HG03342 (cell line): ENCODE measurements at regions not wholly inside any gene's neighbourhood (a gene's known extent, or its start where the extent isn't known, plus 50 kb on each side); places are given as distances from the start of the nearest gene placed in this dataset.
"Not testable (repeated sequence)": the region's sequence is repeated elsewhere in the genome, so short reads cannot be mapped to it uniquely, and the experiment has no call there.

Experiments
- ATAC-seq: cut with Tn5 transposase; IDR thresholded peaks from one replicate; pipeline ENCODE4 v1.9.1; 2021; ENCODE audit warnings: mild to moderate bottlenecking, moderate library complexity; ENCODE audit not compliant: unreplicated experiment

- ATAC-seq: no peak
Measured at GRCh38 chr1:234835239-234835638, 225.3 kb upstream of the IRF2BP2 start.

GRCh38 chr1:234833646-234834045, 223.7 kb upstream of the IRF2BP2 start:
- no peak for ATAC-seq

- ATAC-seq: no peak
Measured at GRCh38 chr1:234833118-234833517, 223.1 kb upstream of the IRF2BP2 start.

- no peak for ATAC-seq
Measured at GRCh38 chr1:234827656-234828055, 217.7 kb upstream of the IRF2BP2 start.

GRCh38 chr1:234827181-234827580, 217.2 kb upstream of the IRF2BP2 start:
- no peak for ATAC-seq

- ATAC-seq: no peak
Measured at GRCh38 chr1:234826352-234826751, 216.4 kb upstream of the IRF2BP2 start.

- no peak for ATAC-seq
Measured at GRCh38 chr1:234825498-234826165, 215.7 kb upstream of the IRF2BP2 start.

GRCh38 chr1:234824836-234825235, 214.9 kb upstream of the IRF2BP2 start:
- not testable (repeated sequence) for ATAC-seq

GRCh38 chr1:234823191-234824176, 213.5 kb upstream of the IRF2BP2 start:
- no peak for ATAC-seq

GRCh38 chr1:234821840-234822239, 211.9 kb upstream of the IRF2BP2 start:
- ATAC-seq: no peak

- ATAC-seq: no peak
Measured at GRCh38 chr1:234820597-234820996, 210.6 kb upstream of the IRF2BP2 start.

- ATAC-seq: not testable (repeated sequence)
Measured at GRCh38 chr1:234819845-234820244, 209.9 kb upstream of the IRF2BP2 start.

- ATAC-seq: not testable (repeated sequence)
Measured at GRCh38 chr1:234818040-234818387, 208.0 kb upstream of the IRF2BP2 start.

GRCh38 chr1:234817313-234818039, 207.5 kb upstream of the IRF2BP2 start:
- ATAC-seq: not testable (repeated sequence)

GRCh38 chr1:234816864-234817263, 206.9 kb upstream of the IRF2BP2 start:
- not testable (repeated sequence) for ATAC-seq

GRCh38 chr1:234816186-234816851, 206.3 kb upstream of the IRF2BP2 start:
- ATAC-seq: not testable (repeated sequence)

- ATAC-seq: not testable (repeated sequence)
Measured at GRCh38 chr1:234815295-234815815, 205.4 kb upstream of the IRF2BP2 start.

- ATAC-seq: not testable (repeated sequence)
Measured at GRCh38 chr1:234814235-234814634, 204.3 kb upstream of the IRF2BP2 start.

- ATAC-seq: not testable (repeated sequence)
Measured at GRCh38 chr1:234811824-234812223, 201.8 kb upstream of the IRF2BP2 start.

- not testable (repeated sequence) for ATAC-seq
Measured at GRCh38 chr1:234810726-234811125, 200.7 kb upstream of the IRF2BP2 start.
